IMR-90 (cell line): ENCODE measurements at regions not wholly inside any gene's neighbourhood (a gene's known extent, or its start where the extent isn't known, plus 50 kb on each side); places are given as distances from the start of the nearest gene placed in this dataset.

Experiments used
- BHLHE40 ChIP-seq: fragments of 150-350 bp; IDR thresholded peaks from 2 replicates; pipeline ENCODE4 v1.6.1; 2016; ENCODE audit warnings: mild to moderate bottlenecking, low read depth, low read length
- CTCF ChIP-seq: conservative IDR thresholded peaks from 2 replicates; pipeline ENCODE4 v1.5.1; 2012; ENCODE audit warnings: mild to moderate bottlenecking, low read depth, low read length, improper control_type of control experiment

GRCh38 chr22:27212102-27212501 is 554.7 kb downstream of the MIAT start:
- no peak for TF ChIP-seq CTCF
- TF ChIP-seq BHLHE40, result no peak
